Fibroblast of villous mesenchyme (primary cell): ENCODE measurements at regions not wholly inside any gene's neighbourhood (a gene's known extent, or its start where the extent isn't known, plus 50 kb on each side); places are given as distances from the start of the nearest gene placed in this dataset.
A peak's percentile ranks its signal among the peaks of the same experiment; 100 is the strongest.

Source experiments
- DNase-seq: peaks from one replicate; pipeline ENCODE4 v3.0.0-alpha.2; 2010; ENCODE audit warnings: low read depth
- H3K4me3 ChIP-seq: 2 replicates; pipeline ENCODE4 v1.5.1; 2011; ENCODE audit warnings: low read depth, mild to moderate bottlenecking, low read length
- CTCF ChIP-seq: IDR thresholded peaks from 2 replicates; pipeline ENCODE4 v1.5.1; 2012; ENCODE audit warnings: low read depth, mild to moderate bottlenecking, low read length; ENCODE audit not compliant: insufficient read depth

DNA sequence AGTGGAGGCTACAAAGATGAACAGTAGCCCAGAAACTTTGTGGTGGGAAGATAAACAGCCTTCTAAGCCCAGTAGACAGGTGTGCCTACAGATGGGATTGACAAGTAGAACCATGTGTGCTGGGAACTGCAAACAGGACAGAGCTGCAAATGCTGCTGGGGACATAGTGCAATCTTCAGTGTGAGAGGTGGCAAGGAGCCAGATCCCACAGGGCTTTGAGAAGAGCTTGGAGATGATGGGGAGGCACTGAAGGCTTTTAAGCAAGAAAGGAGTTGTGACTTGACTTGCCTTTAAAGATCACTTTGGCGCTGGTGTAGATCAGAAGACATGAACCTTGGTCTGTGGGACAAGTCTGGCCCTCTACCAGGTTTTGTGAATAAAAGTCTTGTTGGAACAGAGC lies 675.2 kb downstream of the ACTL7B start:
- H3K4me3 ChIP-seq = no peak overlapping the region
- no peak for DNase-seq
- TF ChIP-seq CTCF = no peak

DNA sequence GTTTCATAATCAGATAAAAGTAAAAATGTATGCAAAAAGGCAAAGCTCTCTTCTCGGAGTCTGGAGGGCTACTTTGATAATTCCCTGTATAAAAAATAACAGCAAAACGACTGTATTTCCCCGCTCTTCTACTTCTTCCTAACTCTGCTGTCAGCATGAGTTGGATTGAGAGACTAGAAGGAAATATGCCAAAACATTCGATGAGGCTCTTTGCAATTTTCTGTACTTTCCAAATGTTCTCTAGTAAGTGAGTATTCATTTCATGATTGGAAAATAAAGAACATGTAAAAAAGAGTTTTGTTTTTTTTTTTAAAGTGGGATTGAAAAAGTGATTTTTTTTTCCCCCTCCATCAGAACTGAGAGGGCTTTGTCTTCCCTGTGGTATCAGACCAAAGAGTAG lies 677.5 kb downstream of the ACTL7B start:
- H3K4me3 ChIP-seq = no peak overlapping the region
- no peak for TF ChIP-seq CTCF
- DNase-seq = no peak

- H3K4me3 ChIP-seq = no peak overlapping the region
- DNase-seq = peak; percentile 37
- TF ChIP-seq CTCF = no peak
These were observed 678.8 kb upstream of the KLF4 start for GRCh38 chr9:108168236-108168850.

- no peak for TF ChIP-seq CTCF
- DNase-seq = peak; percentile 67
- H3K4me3 ChIP-seq = no peak overlapping the region
These were observed 677.7 kb upstream of the KLF4 start for GRCh38 chr9:108167136-108167900.

- H3K4me3 ChIP-seq = no peak overlapping the region
- no peak for TF ChIP-seq CTCF
- no peak for DNase-seq
These were observed 677.0 kb upstream of the KLF4 start for GRCh38 chr9:108166519-108166918.

- DNase-seq = peak; percentile 37
- no peak overlapping the region for H3K4me3 ChIP-seq
- TF ChIP-seq CTCF = no peak
These were observed 673.9 kb upstream of the KLF4 start for GRCh38 chr9:108163321-108164005.
